A673 (cell line): ENCODE measurements at regions not wholly inside any gene's neighbourhood (a gene's known extent, or its start where the extent isn't known, plus 50 kb on each side); places are given as distances from the start of the nearest gene placed in this dataset.

Experiments
- BruUV-seq: library from RNA; stranded (reverse); fragments of 400-500 nt; replicated peaks from 2 replicates; lab custom pipeline; 2021; lab: Mats Ljungman, UMichigan
- CTCF ChIA-PET: fragments of 300-600 bp; sonication (Branson Sonifier 250); formaldehyde crosslinking; loops from one replicate; lab custom pipeline; 2022; ENCODE audit warnings: antibody characterized with exemption; lab: Charles Lee
- POLR2A ChIA-PET: fragments of 300-600 bp; sonication (Branson Sonifier 250); formaldehyde crosslinking; loops from one replicate; lab custom pipeline; 2022; ENCODE audit warnings: antibody characterized with exemption; ENCODE audit not compliant: low non-redundant PET; lab: Charles Lee
- DNase-seq: peaks from one replicate; pipeline ENCODE4 v3.0.0-alpha.2; 2015; ENCODE audit warnings: low spot score
- H3K27ac ChIP-seq: fragments of 200-600 bp; sonication (generic); 2 replicates; pipeline ENCODE4 v1.5.1; 2016; ENCODE audit warnings: mixed run types, low read depth, mild to moderate bottlenecking, mixed read lengths, antibody characterized with exemption, low read length; ENCODE audit not compliant: poor library complexity, severe bottlenecking
- H3K27me3 ChIP-seq: fragments of 200-600 bp; sonication (generic); replicated peaks from 2 replicates; pipeline ENCODE4 v1.6.1; 2017; ENCODE audit warnings: mixed run types, low read depth, mild to moderate bottlenecking, mixed read lengths, antibody characterized with exemption, low read length; ENCODE audit not compliant: insufficient read depth, poor library complexity
- H3K36me3 ChIP-seq: fragments of 200-600 bp; sonication (generic); 2 replicates; pipeline ENCODE4 v1.6.1; 2016; ENCODE audit warnings: mixed run types, mild to moderate bottlenecking, mixed read lengths, antibody characterized with exemption, low read length; ENCODE audit not compliant: insufficient read depth, poor library complexity, severe bottlenecking
- H3K4me1 ChIP-seq: fragments of 200-600 bp; sonication (generic); 2 replicates; pipeline ENCODE4 v1.6.1; 2017; ENCODE audit warnings: mixed run types, mild to moderate bottlenecking, mixed read lengths, antibody characterized with exemption, low read length; ENCODE audit not compliant: insufficient read depth, poor library complexity, severe bottlenecking
- H3K4me3 ChIP-seq: fragments of 200-600 bp; sonication (generic); 2 replicates; pipeline ENCODE4 v1.5.1; 2016; ENCODE audit warnings: low read depth, mixed run types, mild to moderate bottlenecking, mixed read lengths, low read length; ENCODE audit not compliant: poor library complexity, severe bottlenecking
- H3K9me3 ChIP-seq: fragments of 200-600 bp; sonication (generic); 2 replicates; pipeline ENCODE4 v1.6.1; 2016; ENCODE audit warnings: mixed run types, low read depth, mild to moderate bottlenecking, mixed read lengths, antibody characterized with exemption, low read length; ENCODE audit not compliant: poor library complexity, severe bottlenecking
- CTCF ChIP-seq: fragments of 300-800, 200-600 bp; sonication (generic); conservative IDR thresholded peaks from 2 replicates; pipeline ENCODE4 v1.5.1; 2017; ENCODE audit warnings: low read depth, mild to moderate bottlenecking, antibody characterized with exemption, low read length, moderate library complexity, mixed read lengths
- EZH2 ChIP-seq: fragments of 200-600 bp; sonication (generic); IDR thresholded peaks from 2 replicates; pipeline ENCODE4 v1.6.1; 2017; ENCODE audit warnings: borderline replicate concordance, low read depth, mild to moderate bottlenecking, mixed read lengths, antibody characterized with exemption, low read length; ENCODE audit not compliant: poor library complexity, severe bottlenecking
- intact Hi-C: fragments of 100-400 bp; cut with micrococcal nuclease; formaldehyde crosslinking; loops from one replicate; pipeline ENCODE4 v1.10.0; 2022; ENCODE audit not compliant: unreplicated experiment

GRCh38 chr9:16304301-16304700 is 566.2 kb downstream of the BNC2 start:
- Histone ChIP-seq H3K36me3 (no peaks in the 10 kb centered on the region), H3K4me3 (no peak overlapping the region), H3K4me1 (no peaks in the 10 kb centered on the region), H3K27ac (no peak overlapping the region), H3K9me3 (no peaks in the 10 kb centered on the region), H3K27me3 (no peaks in the 10 kb centered on the region)
- DNase-seq: no peak
- ChIA-PET POLR2A (no interaction called here), CTCF (no interaction called here)
- no TSS peak for BruUV-seq
- TF ChIP-seq EZH2 (no peak), CTCF (no peak)
- intact Hi-C loops: no loop called here

GRCh38 chr9:16306586-16306985 is 563.9 kb downstream of the BNC2 start:
- Histone ChIP-seq H3K27ac (no peak overlapping the region), H3K27me3 (no peaks in the 10 kb centered on the region), H3K4me3 (no peak overlapping the region), H3K9me3 (no peaks in the 10 kb centered on the region), H3K36me3 (no peaks in the 10 kb centered on the region), H3K4me1 (no peaks in the 10 kb centered on the region)
- no peak for TF ChIP-seq CTCF
- no peak for TF ChIP-seq EZH2
- ChIA-PET CTCF (no interaction called here), POLR2A (no interaction called here)
- DNase-seq: no peak
- intact Hi-C loops: no loop called here
- BruUV-seq: no TSS peak

GRCh38 chr9:16307626-16308195 is 562.8 kb downstream of the BNC2 start:
- no peaks in the 10 kb centered on the region for H3K36me3 ChIP-seq
- CTCF ChIA-PET: no interaction called here
- H3K4me1 ChIP-seq: no peaks in the 10 kb centered on the region
- no TSS peak for BruUV-seq
- no peak overlapping the region for H3K4me3 ChIP-seq
- no peak overlapping the region for H3K27ac ChIP-seq
- POLR2A ChIA-PET: no interaction called here
- no peaks in the 10 kb centered on the region for H3K9me3 ChIP-seq
- no peak for TF ChIP-seq EZH2
- TF ChIP-seq CTCF: no peak
- intact Hi-C loops: no loop called here
- DNase-seq: no peak
- no peaks in the 10 kb centered on the region for H3K27me3 ChIP-seq
